Stimulated activated naive CD8-positive, alpha-beta T cell treated with anti-CD3 and anti-CD28 coated beads, Interleukin-15, Interleukin-2, amounts not matched to agents 100 ng/mL and 50 ng/mL, for 24 hours (primary cell): ENCODE measurements at regions not wholly inside any gene's neighbourhood (a gene's known extent, or its start where the extent isn't known, plus 50 kb on each side); places are given as distances from the start of the nearest gene placed in this dataset.

ENCODE experiments used
- H3K27ac Mint-ChIP-seq: one replicate; pipeline ENCODE4 v1.8.0; 2021; ENCODE audit warnings: mild to moderate bottlenecking, mixed read lengths
- H3K27me3 Mint-ChIP-seq: one replicate; pipeline ENCODE4 v1.8.0; 2021; ENCODE audit warnings: mixed read lengths
- H3K36me3 Mint-ChIP-seq: one replicate; pipeline ENCODE4 v1.8.0; 2021; ENCODE audit warnings: low read depth, mixed read lengths
- H3K4me1 Mint-ChIP-seq: one replicate; pipeline ENCODE4 v1.8.0; 2021; ENCODE audit warnings: low read depth, mixed read lengths
- H3K4me3 Mint-ChIP-seq: one replicate; pipeline ENCODE4 v1.8.0; 2021; ENCODE audit warnings: mild to moderate bottlenecking, mixed read lengths
- H3K9me3 Mint-ChIP-seq: one replicate; pipeline ENCODE4 v1.8.0; 2021; ENCODE audit warnings: mixed read lengths

DNA sequence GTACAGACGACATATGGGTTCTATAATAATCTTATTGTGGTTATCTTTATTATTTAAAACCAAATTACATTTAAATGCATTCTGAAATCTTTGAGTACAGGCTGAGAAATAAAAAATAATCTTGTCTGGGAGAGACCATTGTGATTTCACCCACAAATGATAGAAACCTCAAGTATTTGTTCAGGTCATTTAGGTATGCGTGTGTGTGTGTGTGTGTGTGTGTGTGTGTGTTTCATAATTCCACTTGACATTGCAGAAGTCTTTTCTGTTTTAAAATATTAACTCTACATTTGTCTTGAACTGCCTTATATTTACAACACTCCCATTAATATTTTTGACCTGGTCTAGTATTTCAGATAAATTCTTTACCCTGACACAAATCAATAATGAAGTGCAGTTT, 126.9 kb downstream of the SPRY2 start:
- no peak overlapping the region for H3K4me3 Mint-ChIP-seq

DNA sequence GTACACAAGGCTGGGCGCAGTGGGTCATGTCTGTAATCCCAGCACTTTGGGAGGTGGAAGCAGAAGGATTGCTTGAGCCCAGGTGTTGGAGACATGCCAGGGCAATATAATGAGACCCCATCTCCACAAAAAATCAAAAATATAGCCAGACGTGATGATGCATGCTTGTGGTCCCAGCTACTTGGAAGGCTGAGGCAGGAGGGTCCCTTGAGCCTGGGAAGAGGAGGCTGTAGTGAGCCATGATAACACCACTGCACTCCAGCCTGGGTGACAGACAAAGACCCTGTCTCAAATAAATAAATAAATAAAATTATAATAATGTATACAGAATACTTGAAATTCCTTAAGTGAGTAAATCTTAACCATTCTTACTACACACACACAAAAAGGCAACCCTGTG, 127.7 kb downstream of the SPRY2 start:
- no peaks in the 10 kb centered on the region for H3K9me3 Mint-ChIP-seq
- H3K36me3 Mint-ChIP-seq: no peaks in the 10 kb centered on the region
- H3K27ac Mint-ChIP-seq: no peak overlapping the region
- no peak overlapping the region for H3K4me3 Mint-ChIP-seq
- no peaks in the 10 kb centered on the region for H3K27me3 Mint-ChIP-seq
- no peaks in the 10 kb centered on the region for H3K4me1 Mint-ChIP-seq

More for the DNA sequence above, 126.9 kb downstream of the SPRY2 start:
- H3K27ac Mint-ChIP-seq: no peak overlapping the region
- H3K9me3 Mint-ChIP-seq: no peaks in the 10 kb centered on the region
- H3K36me3 Mint-ChIP-seq: no peaks in the 10 kb centered on the region
- H3K4me1 Mint-ChIP-seq: no peaks in the 10 kb centered on the region
- H3K27me3 Mint-ChIP-seq: no peaks in the 10 kb centered on the region

DNA sequence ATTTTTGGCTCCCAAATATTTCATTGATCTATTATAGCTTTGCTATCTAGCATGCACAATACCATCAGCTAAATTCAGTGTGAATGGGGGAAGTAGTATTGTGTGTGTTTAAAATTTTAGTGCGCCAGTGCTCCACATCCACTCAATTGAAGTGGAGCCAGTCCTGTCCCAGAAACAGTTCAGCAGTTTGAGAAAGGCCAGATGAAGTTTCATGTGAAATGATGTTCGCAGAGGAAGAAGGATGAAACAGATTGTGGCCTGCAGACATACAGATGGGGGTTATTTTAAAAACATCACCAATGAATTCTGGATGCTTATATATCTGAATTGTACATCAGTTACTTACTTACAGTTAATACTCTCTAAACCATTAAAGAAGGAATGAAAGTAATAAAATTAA, 129.4 kb downstream of the SPRY2 start:
- H3K27me3 Mint-ChIP-seq: no peaks in the 10 kb centered on the region
- no peaks in the 10 kb centered on the region for H3K4me1 Mint-ChIP-seq
- H3K9me3 Mint-ChIP-seq: peaks cover 2% of the 10 kb centered on the region
- no peak overlapping the region for H3K27ac Mint-ChIP-seq
- no peaks in the 10 kb centered on the region for H3K36me3 Mint-ChIP-seq
- H3K4me3 Mint-ChIP-seq: no peak overlapping the region

DNA sequence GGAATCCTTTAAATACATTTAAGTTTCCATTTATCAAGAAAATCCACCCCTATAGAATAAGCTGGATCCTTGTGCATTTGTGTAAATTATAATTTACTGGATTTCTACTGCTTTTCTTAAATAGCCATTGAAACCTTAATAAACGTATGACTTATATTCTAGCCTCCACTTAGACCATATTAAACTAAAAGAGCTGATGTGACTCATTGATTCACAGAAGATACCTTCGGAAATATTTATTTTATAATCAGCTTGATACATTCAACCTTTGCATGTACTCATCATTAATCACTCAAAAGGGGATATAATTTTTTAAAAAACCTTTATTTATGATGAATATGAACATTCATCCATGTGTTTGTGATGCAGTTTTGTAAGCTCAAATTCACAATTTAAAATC, 136.3 kb downstream of the SPRY2 start:
- Mint-ChIP-seq H3K9me3 (peaks cover 4% of the 10 kb centered on the region), H3K36me3 (no peaks in the 10 kb centered on the region), H3K4me1 (no peaks in the 10 kb centered on the region), H3K4me3 (no peak overlapping the region), H3K27ac (no peak overlapping the region), H3K27me3 (no peaks in the 10 kb centered on the region)

DNA sequence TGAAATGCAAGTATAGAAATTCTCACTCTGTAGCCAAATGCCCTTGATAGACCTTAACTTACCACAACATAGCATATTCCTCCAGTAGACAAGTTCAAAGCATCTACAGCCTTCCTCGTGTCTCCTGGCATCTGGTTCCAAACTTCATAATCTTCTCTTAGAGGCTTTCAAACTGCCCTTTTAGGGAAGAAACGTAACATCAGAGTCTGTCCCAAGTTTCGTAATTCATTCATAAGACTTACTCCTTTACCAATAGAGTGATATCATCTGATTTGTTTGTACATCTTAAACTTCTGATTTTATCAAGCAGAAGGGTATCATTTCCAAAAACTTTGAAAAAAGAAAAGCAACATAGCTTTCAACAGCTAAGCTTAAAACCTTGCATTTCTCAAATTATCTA, 137.4 kb downstream of the SPRY2 start:
- H3K36me3 Mint-ChIP-seq: no peaks in the 10 kb centered on the region
- peaks cover 4% of the 10 kb centered on the region for H3K9me3 Mint-ChIP-seq
- no peak overlapping the region for H3K4me3 Mint-ChIP-seq
- no peaks in the 10 kb centered on the region for H3K4me1 Mint-ChIP-seq
- no peak overlapping the region for H3K27ac Mint-ChIP-seq
- no peaks in the 10 kb centered on the region for H3K27me3 Mint-ChIP-seq

DNA sequence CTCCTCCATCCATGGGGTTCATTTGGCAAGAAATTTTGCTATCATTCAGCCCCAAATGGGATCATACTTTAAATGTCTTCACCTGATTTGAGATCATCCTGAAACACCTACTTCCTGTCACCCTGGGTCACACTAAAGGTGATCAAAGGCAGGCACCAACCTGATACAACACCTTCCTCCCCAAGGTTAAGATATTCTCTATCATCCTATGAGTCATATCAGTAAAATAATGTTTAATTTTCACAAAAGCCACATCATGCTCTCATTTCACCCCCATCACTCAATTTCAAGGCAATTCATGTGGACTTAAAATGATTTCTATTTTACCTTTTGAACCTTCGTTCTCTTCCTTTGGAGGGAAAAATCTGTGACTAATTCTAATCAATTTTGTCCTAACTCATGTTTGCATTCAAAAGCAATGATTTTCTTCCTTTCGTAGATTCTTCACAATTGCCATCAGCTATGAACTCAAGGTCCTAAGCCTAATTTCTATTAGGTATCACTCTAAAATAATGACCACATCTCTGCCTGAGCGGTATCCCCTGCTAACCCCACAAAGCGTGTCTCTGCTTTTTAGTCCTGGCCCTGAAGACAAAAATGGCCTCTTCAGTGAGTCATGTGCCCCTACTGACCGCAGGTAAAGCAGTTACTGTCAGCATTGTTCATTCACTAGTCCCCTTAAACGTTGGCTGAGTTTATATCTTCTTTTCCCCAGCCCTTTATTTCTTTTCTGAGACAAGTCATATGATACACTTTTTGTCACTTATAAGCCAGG, 139.0 kb downstream of the SPRY2 start:
- Mint-ChIP-seq H3K27ac (no peak overlapping the region), H3K4me1 (no peaks in the 10 kb centered on the region), H3K4me3 (no peak overlapping the region), H3K9me3 (peaks cover 4% of the 10 kb centered on the region), H3K36me3 (no peaks in the 10 kb centered on the region), H3K27me3 (no peaks in the 10 kb centered on the region)

DNA sequence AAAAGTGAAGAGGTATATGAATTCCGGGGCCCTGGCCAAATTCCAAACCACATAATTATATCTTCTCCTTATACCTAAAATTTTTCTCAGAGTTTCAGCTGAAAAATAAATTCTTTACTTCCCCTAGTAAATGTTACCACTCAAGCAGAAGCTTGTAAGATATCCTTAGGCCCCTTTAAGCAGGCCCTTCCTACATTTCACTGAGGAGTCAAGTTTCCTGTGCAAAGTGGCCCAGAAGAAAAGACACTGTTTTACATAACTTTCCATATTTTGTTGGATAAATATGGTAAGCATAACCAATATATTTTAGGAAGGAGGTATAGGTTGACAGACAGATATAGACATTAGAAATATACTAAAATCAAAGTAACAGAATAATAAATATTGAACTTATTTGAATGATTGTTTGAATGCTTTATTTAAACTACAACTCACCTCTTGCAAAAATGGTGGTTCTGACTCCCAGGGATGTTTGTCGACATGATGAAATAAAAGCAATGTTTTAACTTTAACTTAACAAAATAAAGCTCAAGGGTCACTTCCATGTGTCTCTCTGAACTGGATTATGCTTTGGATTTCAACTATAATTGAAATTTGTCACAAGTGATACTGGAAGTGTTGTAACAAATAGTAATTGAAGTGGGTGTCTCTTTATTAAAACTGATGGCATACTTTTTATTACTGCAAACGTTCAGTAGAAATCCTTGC, 141.2 kb downstream of the SPRY2 start:
- Mint-ChIP-seq H3K4me1 (no peaks in the 10 kb centered on the region), H3K27ac (no peak overlapping the region), H3K27me3 (no peaks in the 10 kb centered on the region), H3K36me3 (no peaks in the 10 kb centered on the region), H3K4me3 (no peak overlapping the region), H3K9me3 (no peaks in the 10 kb centered on the region)

DNA sequence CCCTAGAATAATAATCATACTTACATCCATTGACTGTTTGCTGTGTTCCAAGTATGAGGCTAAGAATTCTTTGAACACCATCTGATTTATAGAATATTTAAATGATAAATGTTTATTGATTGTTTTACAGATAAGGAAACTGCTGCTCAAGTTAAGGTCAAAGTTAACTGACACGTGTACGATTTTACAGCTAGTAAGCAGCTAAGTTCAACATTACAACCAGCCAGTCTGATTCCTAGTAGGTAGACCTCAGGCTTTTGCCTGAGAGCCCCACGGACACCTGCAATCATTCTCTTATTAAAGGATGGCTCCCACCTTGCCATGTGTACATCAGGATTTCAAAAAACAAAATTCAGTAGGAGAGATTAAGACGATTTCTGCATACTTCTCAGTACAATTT, 141.9 kb downstream of the SPRY2 start:
- no peaks in the 10 kb centered on the region for H3K9me3 Mint-ChIP-seq
- no peaks in the 10 kb centered on the region for H3K27me3 Mint-ChIP-seq
- H3K36me3 Mint-ChIP-seq: no peaks in the 10 kb centered on the region
- H3K27ac Mint-ChIP-seq: no peak overlapping the region
- no peaks in the 10 kb centered on the region for H3K4me1 Mint-ChIP-seq
- no peak overlapping the region for H3K4me3 Mint-ChIP-seq

DNA sequence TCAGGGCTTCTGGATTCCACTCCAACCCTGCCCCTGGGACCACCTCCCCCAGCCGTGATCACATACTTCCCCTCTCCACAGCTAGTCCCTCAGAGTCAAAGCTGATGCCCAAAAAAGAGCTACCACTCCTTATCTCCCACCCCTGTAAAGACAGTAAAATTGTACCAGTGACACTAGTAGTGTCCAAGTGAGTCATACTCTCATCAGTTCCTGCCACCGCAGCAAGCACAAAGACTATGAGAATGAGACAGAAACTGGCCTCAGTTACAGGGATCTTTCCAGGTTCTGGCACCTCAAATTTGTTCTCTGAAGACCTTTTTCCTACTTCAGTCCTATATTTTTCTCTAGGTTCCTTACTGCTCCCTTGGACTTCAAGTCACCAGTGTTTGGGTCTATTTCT, 144.2 kb downstream of the SPRY2 start:
- Mint-ChIP-seq H3K4me1 (no peaks in the 10 kb centered on the region), H3K4me3 (no peak overlapping the region), H3K27ac (no peak overlapping the region), H3K27me3 (no peaks in the 10 kb centered on the region), H3K9me3 (no peaks in the 10 kb centered on the region), H3K36me3 (no peaks in the 10 kb centered on the region)

DNA sequence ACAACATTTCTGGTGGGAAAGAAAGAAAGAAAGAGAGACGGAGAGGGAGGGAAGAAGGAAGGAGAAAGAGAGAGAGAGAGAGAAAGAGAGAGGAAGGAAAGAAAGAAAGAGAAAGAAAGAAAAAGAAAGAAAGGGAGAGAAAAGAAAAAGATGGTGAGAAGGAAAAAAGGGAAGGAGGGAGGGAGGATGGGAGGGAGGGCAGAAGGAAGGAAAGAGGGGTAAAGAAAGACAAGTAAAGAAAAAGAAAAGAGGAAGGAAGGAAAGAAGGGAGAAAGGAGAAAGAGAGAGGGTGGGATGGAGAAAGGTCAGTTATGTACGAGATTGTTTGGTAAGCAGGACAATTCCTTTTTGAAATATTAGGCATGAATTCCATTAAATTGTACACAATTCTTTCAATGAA, 145.3 kb downstream of the SPRY2 start:
- H3K36me3 Mint-ChIP-seq: no peaks in the 10 kb centered on the region
- no peak overlapping the region for H3K27ac Mint-ChIP-seq
- H3K4me3 Mint-ChIP-seq: no peak overlapping the region
- H3K27me3 Mint-ChIP-seq: no peaks in the 10 kb centered on the region
- no peaks in the 10 kb centered on the region for H3K4me1 Mint-ChIP-seq
- no peaks in the 10 kb centered on the region for H3K9me3 Mint-ChIP-seq

DNA sequence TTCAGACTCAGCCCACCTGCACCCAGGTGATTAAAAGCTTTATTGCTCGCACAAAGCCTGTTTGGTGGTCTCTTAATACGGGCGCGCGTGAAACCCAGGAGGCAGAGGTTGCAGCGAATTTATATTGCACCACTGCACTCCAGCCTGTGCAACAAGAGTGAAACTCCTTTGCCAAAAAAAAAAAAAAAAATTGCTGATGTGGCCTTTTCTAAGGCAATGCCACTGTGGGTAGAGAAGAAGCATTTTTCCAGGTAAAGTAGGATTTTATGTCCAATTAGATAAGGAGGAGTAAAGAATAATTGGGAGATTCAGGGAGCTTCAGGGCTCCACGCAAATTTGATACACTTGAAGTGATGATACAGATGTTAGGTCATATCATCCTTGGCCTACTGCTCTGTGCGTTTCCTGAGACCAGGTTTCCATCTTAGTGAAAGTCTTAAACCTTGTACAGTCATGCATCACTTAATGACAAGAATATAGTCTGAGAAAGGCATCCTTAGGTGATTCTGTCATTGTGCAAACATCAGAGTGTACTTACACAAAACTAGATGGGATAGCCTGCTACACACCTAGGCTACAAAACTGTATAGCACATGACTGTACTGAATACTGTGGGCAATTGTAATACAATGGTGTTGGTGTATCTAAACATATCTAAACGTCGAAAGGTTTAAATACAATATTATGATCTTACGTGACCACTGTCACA, 150.9 kb downstream of the SPRY2 start:
- no peak overlapping the region for H3K27ac Mint-ChIP-seq
- H3K9me3 Mint-ChIP-seq: no peaks in the 10 kb centered on the region
- H3K4me3 Mint-ChIP-seq: no peak overlapping the region
- H3K36me3 Mint-ChIP-seq: no peaks in the 10 kb centered on the region
- H3K27me3 Mint-ChIP-seq: no peaks in the 10 kb centered on the region
- no peaks in the 10 kb centered on the region for H3K4me1 Mint-ChIP-seq

DNA sequence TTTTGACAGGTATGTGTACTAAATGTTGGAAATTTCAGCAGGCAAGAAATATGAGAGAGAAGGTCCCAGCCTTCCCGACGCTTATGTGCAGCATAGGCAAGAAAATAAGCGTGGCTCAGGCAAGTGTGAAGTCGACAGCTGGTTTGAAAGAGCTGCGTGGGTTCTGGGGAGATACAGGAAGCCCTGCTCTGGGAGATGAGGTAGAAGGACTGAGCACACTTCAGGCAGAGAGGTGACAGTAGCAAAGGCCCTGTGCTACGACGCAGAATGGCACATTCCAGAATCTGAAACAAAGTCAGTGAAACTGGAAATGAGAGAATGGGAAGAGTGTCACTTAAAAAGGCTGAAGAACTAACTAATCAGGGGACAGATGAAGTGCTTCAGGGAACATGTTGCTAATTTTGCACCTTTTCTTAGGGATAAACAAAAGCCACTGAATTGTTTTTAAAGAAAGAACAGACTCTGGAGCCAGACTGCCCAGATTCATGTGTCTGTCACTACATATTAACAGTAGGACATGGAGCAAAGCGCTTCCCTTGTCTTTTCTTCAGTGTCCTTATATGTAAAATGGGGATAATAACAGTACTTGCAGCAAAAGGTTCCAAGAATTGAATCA, 160.1 kb downstream of the SPRY2 start:
- no peaks in the 10 kb centered on the region for H3K36me3 Mint-ChIP-seq
- H3K9me3 Mint-ChIP-seq: no peaks in the 10 kb centered on the region
- no peaks in the 10 kb centered on the region for H3K27me3 Mint-ChIP-seq
- H3K4me1 Mint-ChIP-seq: no peaks in the 10 kb centered on the region
- H3K4me3 Mint-ChIP-seq: no peak overlapping the region
- no peak overlapping the region for H3K27ac Mint-ChIP-seq

DNA sequence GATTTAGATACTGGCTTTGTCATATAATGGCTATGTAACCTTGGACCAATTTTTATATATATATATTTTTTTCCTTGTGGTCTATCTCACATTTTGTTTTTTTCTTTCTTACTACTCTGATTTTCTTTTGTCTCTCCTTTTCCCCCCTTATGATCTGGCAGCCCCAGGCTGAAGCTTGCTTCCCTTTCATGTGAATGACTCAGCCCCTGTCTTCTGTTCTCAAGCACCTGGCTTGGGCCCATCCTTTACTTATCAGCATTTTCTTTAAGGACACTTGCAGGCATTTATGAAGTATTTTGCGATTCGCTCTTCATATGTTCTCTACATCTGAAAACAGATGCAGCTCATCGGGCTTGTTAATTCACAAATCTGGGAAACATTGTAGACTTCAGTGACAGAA, 163.6 kb downstream of the SPRY2 start:
- Mint-ChIP-seq H3K27me3 (no peaks in the 10 kb centered on the region), H3K4me3 (no peak overlapping the region), H3K9me3 (no peaks in the 10 kb centered on the region), H3K4me1 (no peaks in the 10 kb centered on the region), H3K36me3 (no peaks in the 10 kb centered on the region), H3K27ac (no peak overlapping the region)

DNA sequence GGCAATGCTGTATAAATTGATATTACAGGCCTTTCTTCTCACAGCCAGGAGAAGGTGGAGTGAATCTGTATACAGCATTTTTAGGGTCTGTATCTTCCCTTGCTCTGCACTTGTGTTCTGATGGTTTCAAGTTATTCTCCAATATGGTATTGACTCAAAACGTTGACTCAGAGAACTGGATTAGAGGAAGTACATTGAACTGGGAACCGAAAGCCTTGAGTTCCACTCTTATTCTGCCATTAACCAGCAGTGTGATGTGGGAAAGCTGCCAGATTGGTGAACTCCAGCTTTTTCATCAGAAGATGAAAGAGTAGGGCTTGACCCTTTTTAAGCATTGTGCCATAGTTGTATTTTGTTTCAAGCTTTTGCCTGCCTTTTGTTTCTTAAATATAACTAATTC, 167.7 kb downstream of the SPRY2 start:
- Mint-ChIP-seq H3K36me3 (no peaks in the 10 kb centered on the region), H3K4me3 (no peak overlapping the region), H3K4me1 (no peaks in the 10 kb centered on the region), H3K9me3 (no peaks in the 10 kb centered on the region), H3K27me3 (no peaks in the 10 kb centered on the region), H3K27ac (no peak overlapping the region)

DNA sequence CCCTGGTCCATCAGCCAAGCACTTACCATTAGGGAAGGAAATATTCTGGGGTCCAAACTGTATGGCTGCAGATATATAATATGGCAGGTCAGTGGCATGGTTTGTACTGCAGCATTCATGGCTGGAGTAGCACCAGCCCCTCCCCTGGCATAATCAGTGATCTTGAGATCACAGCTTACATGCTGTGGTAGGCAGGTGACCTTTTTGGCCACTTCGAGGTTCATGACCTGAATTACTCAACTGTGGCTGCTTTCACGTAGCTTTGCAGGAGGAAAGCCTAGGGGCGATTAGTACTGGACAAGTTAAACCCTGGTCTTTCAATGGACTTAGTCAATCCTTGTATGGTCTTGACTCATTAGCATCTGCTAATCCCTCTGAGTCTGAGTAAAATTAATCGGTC, 169.8 kb downstream of the SPRY2 start:
- H3K27ac Mint-ChIP-seq: no peak overlapping the region
- no peaks in the 10 kb centered on the region for H3K9me3 Mint-ChIP-seq
- no peaks in the 10 kb centered on the region for H3K27me3 Mint-ChIP-seq
- no peak overlapping the region for H3K4me3 Mint-ChIP-seq
- no peaks in the 10 kb centered on the region for H3K4me1 Mint-ChIP-seq
- H3K36me3 Mint-ChIP-seq: no peaks in the 10 kb centered on the region
